GM21825 (cell line): ENCODE measurements at regions not wholly inside any gene's neighbourhood (a gene's known extent, or its start where the extent isn't known, plus 50 kb on each side); places are given as distances from the start of the nearest gene placed in this dataset.

Source experiments
- ATAC-seq: cut with Tn5 transposase; IDR thresholded peaks from one replicate; pipeline ENCODE4 v1.9.1; 2021; ENCODE audit warnings: mild to moderate bottlenecking, moderate library complexity; ENCODE audit not compliant: unreplicated experiment

- ATAC-seq, result no peak
Measured at GRCh38 chr4:151953312-151953711, 192.5 kb upstream of the GATB start.

GRCh38 chr4:151952711-151953254, 192.0 kb upstream of the GATB start:
- ATAC-seq, result no peak

- no peak for ATAC-seq
Measured at GRCh38 chr4:151952137-151952536, 191.3 kb upstream of the GATB start.

- no peak for ATAC-seq
Measured at GRCh38 chr4:151951671-151952050, 190.9 kb upstream of the GATB start.

GRCh38 chr4:151950993-151951670, 190.3 kb upstream of the GATB start:
- no peak for ATAC-seq

- no peak for ATAC-seq
Measured at GRCh38 chr4:151948351-151949016, 187.7 kb upstream of the GATB start.

- no peak for ATAC-seq
Measured at GRCh38 chr4:151946718-151947117, 185.9 kb upstream of the GATB start.

- ATAC-seq, result no peak
Measured at GRCh38 chr4:151942971-151943370, 182.2 kb upstream of the GATB start.

- ATAC-seq, result no peak
Measured at GRCh38 chr4:151940926-151941617, 180.3 kb upstream of the GATB start.

GRCh38 chr4:151940291-151940690, 179.5 kb upstream of the GATB start:
- no peak for ATAC-seq

- ATAC-seq, result no peak
Measured at GRCh38 chr4:151939670-151940069, 178.9 kb upstream of the GATB start.

- ATAC-seq, result no peak
Measured at GRCh38 chr4:151935411-151935810, 174.6 kb upstream of the GATB start.

GRCh38 chr4:151934766-151935165, 174.0 kb upstream of the GATB start:
- no peak for ATAC-seq

GRCh38 chr4:151933122-151933827, 172.5 kb upstream of the GATB start:
- no peak for ATAC-seq

GRCh38 chr4:151931563-151931962, 170.8 kb upstream of the GATB start:
- ATAC-seq, result no peak

- ATAC-seq, result no peak
Measured at GRCh38 chr4:151930372-151930771, 169.6 kb upstream of the GATB start.

- ATAC-seq, result no peak
Measured at GRCh38 chr4:151928112-151928511, 167.3 kb upstream of the GATB start.

GRCh38 chr4:151922811-151923210, 162.0 kb upstream of the GATB start:
- no peak for ATAC-seq

- no peak for ATAC-seq
Measured at GRCh38 chr4:151922306-151922705, 161.5 kb upstream of the GATB start.

GRCh38 chr4:151921811-151922210, 161.0 kb upstream of the GATB start:
- ATAC-seq, result no peak

GRCh38 chr4:151921386-151921785, 160.6 kb upstream of the GATB start:
- ATAC-seq, result no peak
